ENCODE measurements at regions not wholly inside any gene's neighbourhood (a gene's known extent, or its start where the extent isn't known, plus 50 kb on each side); places are given as distances from the start of the nearest gene placed in this dataset.

DNA sequence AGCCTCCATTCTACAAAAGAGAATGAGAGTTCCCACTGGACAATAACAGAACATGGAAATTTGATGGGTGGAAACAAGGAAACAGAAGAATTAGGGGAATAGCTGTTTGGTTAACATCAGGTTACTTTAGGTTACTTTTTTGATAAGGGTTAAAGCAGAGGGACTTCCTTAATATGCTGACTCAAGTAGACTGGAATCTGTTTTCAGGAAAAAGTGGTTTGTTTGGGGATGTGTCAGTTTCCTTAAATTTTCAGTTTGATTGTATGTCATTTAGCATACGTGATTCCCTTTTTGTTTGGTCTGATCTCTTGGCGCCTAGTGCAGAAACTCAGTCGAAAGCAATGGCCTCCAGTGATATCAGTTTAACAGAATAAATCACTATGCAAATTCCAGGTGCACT, 411.8 kb upstream of the GRM7 start:
- TF ChIP-seq, protein P1, sequence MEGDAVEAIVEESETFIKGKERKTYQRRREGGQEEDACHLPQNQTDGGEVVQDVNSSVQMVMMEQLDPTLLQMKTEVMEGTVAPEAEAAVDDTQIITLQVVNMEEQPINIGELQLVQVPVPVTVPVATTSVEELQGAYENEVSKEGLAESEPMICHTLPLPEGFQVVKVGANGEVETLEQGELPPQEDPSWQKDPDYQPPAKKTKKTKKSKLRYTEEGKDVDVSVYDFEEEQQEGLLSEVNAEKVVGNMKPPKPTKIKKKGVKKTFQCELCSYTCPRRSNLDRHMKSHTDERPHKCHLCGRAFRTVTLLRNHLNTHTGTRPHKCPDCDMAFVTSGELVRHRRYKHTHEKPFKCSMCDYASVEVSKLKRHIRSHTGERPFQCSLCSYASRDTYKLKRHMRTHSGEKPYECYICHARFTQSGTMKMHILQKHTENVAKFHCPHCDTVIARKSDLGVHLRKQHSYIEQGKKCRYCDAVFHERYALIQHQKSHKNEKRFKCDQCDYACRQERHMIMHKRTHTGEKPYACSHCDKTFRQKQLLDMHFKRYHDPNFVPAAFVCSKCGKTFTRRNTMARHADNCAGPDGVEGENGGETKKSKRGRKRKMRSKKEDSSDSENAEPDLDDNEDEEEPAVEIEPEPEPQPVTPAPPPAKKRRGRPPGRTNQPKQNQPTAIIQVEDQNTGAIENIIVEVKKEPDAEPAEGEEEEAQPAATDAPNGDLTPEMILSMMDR (IDR thresholded peaks at IDR 0.05): no peak
- TF ChIP-seq POLR2A (IDR thresholded peaks at IDR 0.05; ENCODE audit: low read depth): no peak
- no peak for TF ChIP-seq EP300 (IDR thresholded peaks at IDR 0.05)
